ENCODE measurements at regions not wholly inside any gene's neighbourhood (a gene's known extent, or its start where the extent isn't known, plus 50 kb on each side); places are given as distances from the start of the nearest gene placed in this dataset.

DNA sequence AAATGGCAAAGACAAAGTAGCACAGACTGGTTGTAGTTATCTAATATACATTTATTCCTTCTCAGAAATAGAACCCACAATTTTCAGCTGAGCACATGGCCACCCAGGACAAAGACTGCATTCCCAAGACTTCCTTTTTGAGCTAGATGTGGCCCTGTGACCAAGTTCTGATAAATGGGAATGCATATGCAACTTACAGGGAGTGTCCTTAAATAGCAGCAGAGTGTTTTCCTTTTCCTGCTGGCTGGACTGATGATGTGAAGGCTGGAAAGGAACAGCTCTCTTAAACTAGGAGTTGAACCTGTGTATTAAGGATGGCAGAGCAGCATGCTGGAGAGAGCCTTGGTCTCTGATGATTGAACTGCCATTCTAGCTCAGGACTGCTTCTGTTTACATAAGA, 74.7 kb upstream of the TNPO1 start (continued):
- no peak for TF ChIP-seq ZNF311 (tag by site-specific recombination; IDR thresholded peaks at IDR 0.05; ENCODE audit: borderline replicate concordance)
- TF ChIP-seq, protein P1, sequence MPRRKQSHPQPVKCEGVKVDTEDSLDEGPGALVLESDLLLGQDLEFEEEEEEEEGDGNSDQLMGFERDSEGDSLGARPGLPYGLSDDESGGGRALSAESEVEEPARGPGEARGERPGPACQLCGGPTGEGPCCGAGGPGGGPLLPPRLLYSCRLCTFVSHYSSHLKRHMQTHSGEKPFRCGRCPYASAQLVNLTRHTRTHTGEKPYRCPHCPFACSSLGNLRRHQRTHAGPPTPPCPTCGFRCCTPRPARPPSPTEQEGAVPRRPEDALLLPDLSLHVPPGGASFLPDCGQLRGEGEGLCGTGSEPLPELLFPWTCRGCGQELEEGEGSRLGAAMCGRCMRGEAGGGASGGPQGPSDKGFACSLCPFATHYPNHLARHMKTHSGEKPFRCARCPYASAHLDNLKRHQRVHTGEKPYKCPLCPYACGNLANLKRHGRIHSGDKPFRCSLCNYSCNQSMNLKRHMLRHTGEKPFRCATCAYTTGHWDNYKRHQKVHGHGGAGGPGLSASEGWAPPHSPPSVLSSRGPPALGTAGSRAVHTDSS (tag by site-specific recombination; IDR thresholded peaks at IDR 0.05): no peak

GRCh38 chr5:72733810-72734209, 82.7 kb upstream of the TNPO1 start:
- ChIA-PET CTCF (interaction anchor here (0.6 kb wide), 1 partner anchor 33 kb away, joined by 4 read pairs; no protein-coding TSS in a partner anchor), POLR2A (interaction anchor here (0.5 kb wide), 1 partner anchor 485 kb away, joined by 11 read pairs; no protein-coding TSS in a partner anchor)
- H3K36me3 ChIP-seq (ENCODE audit: control insufficient read depth in 2 of 2, insufficient read depth in 1 of 2, low read length in 2 of 2): no peaks in the 10 kb centered on the region
- TF ChIP-seq, protein P2, sequence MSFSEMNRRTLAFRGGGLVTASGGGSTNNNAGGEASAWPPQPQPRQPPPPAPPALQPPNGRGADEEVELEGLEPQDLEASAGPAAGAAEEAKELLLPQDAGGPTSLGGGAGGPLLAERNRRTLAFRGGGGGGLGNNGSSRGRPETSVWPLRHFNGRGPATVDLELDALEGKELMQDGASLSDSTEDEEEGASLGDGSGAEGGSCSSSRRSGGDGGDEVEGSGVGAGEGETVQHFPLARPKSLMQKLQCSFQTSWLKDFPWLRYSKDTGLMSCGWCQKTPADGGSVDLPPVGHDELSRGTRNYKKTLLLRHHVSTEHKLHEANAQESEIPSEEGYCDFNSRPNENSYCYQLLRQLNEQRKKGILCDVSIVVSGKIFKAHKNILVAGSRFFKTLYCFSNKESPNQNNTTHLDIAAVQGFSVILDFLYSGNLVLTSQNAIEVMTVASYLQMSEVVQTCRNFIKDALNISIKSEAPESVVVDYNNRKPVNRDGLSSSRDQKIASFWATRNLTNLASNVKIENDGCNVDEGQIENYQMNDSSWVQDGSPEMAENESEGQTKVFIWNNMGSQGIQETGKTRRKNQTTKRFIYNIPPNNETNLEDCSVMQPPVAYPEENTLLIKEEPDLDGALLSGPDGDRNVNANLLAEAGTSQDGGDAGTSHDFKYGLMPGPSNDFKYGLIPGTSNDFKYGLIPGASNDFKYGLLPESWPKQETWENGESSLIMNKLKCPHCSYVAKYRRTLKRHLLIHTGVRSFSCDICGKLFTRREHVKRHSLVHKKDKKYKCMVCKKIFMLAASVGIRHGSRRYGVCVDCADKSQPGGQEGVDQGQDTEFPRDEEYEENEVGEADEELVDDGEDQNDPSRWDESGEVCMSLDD (tag by site-specific recombination; IDR thresholded peaks at IDR 0.05): no peak
- TF ChIP-seq ZNF175 (tag by site-specific recombination; IDR thresholded peaks at IDR 0.05) (no peak), ZNF560 (tag by site-specific recombination; IDR thresholded peaks at IDR 0.05; ENCODE audit: borderline replicate concordance) (no peak), ZNF398 (tag by site-specific recombination; IDR thresholded peaks at IDR 0.05) (no peak), ZNF155 (tag by site-specific recombination; IDR thresholded peaks at IDR 0.05) (no peak), ZNF248 (tag by site-specific recombination; IDR thresholded peaks at IDR 0.05) (no peak), ZFP69B (tag by site-specific recombination; IDR thresholded peaks at IDR 0.05) (no peak), OVOL3 (tag by site-specific recombination; IDR thresholded peaks at IDR 0.05) (no peak), ZNF324 (tag by site-specific recombination; IDR thresholded peaks at IDR 0.05) (no peak), ZNF302 (tag by site-specific recombination; IDR thresholded peaks at IDR 0.05; ENCODE audit: low read depth) (no peak), ZNF514 (tag by site-specific recombination; IDR thresholded peaks at IDR 0.05) (no peak)
- H3K4me3 ChIP-seq (ENCODE audit: low read depth, low read length): no peak overlapping the region
- H3K9me3 ChIP-seq (ENCODE audit: control insufficient read depth, insufficient read depth, low read depth, low read length): no peaks in the 10 kb centered on the region
- no peak overlapping the region for H3K27ac ChIP-seq (ENCODE audit: extremely low read depth, low read depth, low read length)
- H3K4me1 ChIP-seq (ENCODE audit: control insufficient read depth, insufficient read depth, low read length): no peaks in the 10 kb centered on the region

GRCh38 chr5:72723581-72723980, 92.9 kb upstream of the TNPO1 start:
- Histone ChIP-seq H3K36me3 (ENCODE audit: control insufficient read depth in 2 of 2, insufficient read depth in 1 of 2, low read length in 2 of 2) (no peaks in the 10 kb centered on the region), H3K27ac (ENCODE audit: extremely low read depth, low read depth, low read length) (no peak overlapping the region), H3K4me3 (ENCODE audit: low read depth, low read length) (no peak overlapping the region), H3K9me3 (ENCODE audit: control insufficient read depth, insufficient read depth, low read depth, low read length) (no peaks in the 10 kb centered on the region), H3K4me1 (ENCODE audit: control insufficient read depth, insufficient read depth, low read length) (no peaks in the 10 kb centered on the region)
- ChIA-PET POLR2A (no interaction called here), CTCF (interaction anchor here (1.1 kb wide), 1 partner anchor 95 kb away, joined by 3 read pairs; no protein-coding TSS in a partner anchor)
- no peak for TF ChIP-seq ZNF510 (tag by site-specific recombination; IDR thresholded peaks at IDR 0.05; ENCODE audit: insufficient replicate concordance)
- TF ChIP-seq, protein P3, sequence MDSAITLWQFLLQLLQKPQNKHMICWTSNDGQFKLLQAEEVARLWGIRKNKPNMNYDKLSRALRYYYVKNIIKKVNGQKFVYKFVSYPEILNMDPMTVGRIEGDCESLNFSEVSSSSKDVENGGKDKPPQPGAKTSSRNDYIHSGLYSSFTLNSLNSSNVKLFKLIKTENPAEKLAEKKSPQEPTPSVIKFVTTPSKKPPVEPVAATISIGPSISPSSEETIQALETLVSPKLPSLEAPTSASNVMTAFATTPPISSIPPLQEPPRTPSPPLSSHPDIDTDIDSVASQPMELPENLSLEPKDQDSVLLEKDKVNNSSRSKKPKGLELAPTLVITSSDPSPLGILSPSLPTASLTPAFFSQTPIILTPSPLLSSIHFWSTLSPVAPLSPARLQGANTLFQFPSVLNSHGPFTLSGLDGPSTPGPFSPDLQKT (IDR thresholded peaks at IDR 0.05; ENCODE audit: borderline replicate concordance, low read depth, low read length): no peak
- TF ChIP-seq, protein P4, sequence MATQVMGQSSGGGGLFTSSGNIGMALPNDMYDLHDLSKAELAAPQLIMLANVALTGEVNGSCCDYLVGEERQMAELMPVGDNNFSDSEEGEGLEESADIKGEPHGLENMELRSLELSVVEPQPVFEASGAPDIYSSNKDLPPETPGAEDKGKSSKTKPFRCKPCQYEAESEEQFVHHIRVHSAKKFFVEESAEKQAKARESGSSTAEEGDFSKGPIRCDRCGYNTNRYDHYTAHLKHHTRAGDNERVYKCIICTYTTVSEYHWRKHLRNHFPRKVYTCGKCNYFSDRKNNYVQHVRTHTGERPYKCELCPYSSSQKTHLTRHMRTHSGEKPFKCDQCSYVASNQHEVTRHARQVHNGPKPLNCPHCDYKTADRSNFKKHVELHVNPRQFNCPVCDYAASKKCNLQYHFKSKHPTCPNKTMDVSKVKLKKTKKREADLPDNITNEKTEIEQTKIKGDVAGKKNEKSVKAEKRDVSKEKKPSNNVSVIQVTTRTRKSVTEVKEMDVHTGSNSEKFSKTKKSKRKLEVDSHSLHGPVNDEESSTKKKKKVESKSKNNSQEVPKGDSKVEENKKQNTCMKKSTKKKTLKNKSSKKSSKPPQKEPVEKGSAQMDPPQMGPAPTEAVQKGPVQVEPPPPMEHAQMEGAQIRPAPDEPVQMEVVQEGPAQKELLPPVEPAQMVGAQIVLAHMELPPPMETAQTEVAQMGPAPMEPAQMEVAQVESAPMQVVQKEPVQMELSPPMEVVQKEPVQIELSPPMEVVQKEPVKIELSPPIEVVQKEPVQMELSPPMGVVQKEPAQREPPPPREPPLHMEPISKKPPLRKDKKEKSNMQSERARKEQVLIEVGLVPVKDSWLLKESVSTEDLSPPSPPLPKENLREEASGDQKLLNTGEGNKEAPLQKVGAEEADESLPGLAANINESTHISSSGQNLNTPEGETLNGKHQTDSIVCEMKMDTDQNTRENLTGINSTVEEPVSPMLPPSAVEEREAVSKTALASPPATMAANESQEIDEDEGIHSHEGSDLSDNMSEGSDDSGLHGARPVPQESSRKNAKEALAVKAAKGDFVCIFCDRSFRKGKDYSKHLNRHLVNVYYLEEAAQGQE (tag by site-specific recombination; IDR thresholded peaks at IDR 0.05): no peak
- TF ChIP-seq REPIN1 (tag by site-specific recombination; IDR thresholded peaks at IDR 0.05; ENCODE audit: low read depth): no peak
- TF ChIP-seq, protein P5, sequence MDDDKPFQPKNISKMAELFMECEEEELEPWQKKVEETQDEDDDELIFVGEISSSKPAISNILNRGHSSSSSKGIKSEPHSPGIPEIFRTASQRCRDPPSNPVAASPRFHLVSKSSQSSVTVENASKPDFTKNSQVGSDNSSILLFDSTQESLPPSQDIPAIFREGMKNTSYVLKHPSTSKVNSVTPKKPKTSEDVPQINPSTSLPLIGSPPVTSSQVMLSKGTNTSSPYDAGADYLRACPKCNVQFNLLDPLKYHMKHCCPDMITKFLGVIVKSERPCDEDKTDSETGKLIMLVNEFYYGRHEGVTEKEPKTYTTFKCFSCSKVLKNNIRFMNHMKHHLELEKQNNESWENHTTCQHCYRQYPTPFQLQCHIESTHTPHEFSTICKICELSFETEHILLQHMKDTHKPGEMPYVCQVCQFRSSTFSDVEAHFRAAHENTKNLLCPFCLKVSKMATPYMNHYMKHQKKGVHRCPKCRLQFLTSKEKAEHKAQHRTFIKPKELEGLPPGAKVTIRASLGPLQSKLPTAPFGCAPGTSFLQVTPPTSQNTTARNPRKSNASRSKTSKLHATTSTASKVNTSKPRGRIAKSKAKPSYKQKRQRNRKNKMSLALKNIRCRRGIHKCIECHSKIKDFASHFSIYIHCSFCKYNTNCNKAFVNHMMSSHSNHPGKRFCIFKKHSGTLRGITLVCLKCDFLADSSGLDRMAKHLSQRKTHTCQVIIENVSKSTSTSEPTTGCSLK (tag by site-specific recombination; IDR thresholded peaks at IDR 0.05): no peak

All from HEK293 (cell line).